HEK293 (cell line): ENCODE measurements at regions not wholly inside any gene's neighbourhood (a gene's known extent, or its start where the extent isn't known, plus 50 kb on each side); places are given as distances from the start of the nearest gene placed in this dataset.

Experiments
- CTCF ChIP-seq: fragments of 450-650 bp; formaldehyde crosslinking; IDR thresholded peaks from 2 replicates; pipeline ENCODE4 v1.5.1; 2016; ENCODE audit warnings: missing biosample characterization, missing genetic modification characterization
- KLF9 ChIP-seq: fragments of 450-650 bp; formaldehyde crosslinking; IDR thresholded peaks from 2 replicates; pipeline ENCODE4 v1.5.1; 2016; ENCODE audit warnings: missing biosample characterization, missing genetic modification characterization, low read depth
- SP3 ChIP-seq: fragments of 450-650 bp; formaldehyde crosslinking; IDR thresholded peaks from 2 replicates; pipeline ENCODE4 v1.5.1; 2016; ENCODE audit warnings: missing biosample characterization, missing genetic modification characterization
- ZNF140 ChIP-seq: fragments of 450-650 bp; formaldehyde crosslinking; IDR thresholded peaks from 2 replicates; pipeline ENCODE4 v1.5.1; 2016; ENCODE audit warnings: missing biosample characterization, missing genetic modification characterization
- ZNF280D ChIP-seq: fragments of 450-650 bp; formaldehyde crosslinking; IDR thresholded peaks from 2 replicates; pipeline ENCODE4 v1.5.1; 2016; ENCODE audit warnings: missing biosample characterization, missing genetic modification characterization
- ZSCAN23 ChIP-seq: fragments of 450-650 bp; formaldehyde crosslinking; IDR thresholded peaks from 2 replicates; pipeline ENCODE4 v1.5.1; 2016; ENCODE audit warnings: missing biosample characterization, missing genetic modification characterization
- TF ChIP-seq, protein P1 (sequence below): fragments of 450-650 bp; formaldehyde crosslinking; IDR thresholded peaks from 2 replicates; pipeline ENCODE4 v1.5.1; 2016; ENCODE audit warnings: missing biosample characterization, missing genetic modification characterization
- TF ChIP-seq, protein P2 (sequence below): fragments of 450-650 bp; formaldehyde crosslinking; IDR thresholded peaks from 2 replicates; pipeline ENCODE4 v1.5.1; 2017; ENCODE audit warnings: missing biosample characterization, missing genetic modification characterization

DNA sequence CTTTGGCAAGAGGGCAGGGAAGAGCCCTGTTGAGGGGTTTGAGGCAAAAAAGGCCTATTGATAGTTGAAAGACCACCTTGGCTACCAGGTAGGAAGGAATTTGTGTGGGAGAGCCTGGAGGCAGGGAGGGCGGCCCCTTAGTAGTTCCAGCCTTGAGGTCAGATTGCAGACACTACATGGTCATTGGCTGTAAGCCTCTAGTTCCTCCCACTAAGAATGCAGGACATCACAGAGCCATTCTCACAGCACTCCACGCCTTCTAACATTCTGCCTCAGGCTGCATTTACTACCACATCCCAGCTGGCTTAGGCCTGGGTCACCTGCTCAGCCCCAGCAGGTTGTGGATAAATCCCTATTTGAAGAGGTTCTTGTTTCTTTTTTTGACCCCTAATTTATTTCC, 91.0 kb upstream of the SNX9 start:
- TF ChIP-seq SP3: no peak
- TF ChIP-seq ZNF280D (tag by site-specific recombination): no peak
- TF ChIP-seq, protein P1, sequence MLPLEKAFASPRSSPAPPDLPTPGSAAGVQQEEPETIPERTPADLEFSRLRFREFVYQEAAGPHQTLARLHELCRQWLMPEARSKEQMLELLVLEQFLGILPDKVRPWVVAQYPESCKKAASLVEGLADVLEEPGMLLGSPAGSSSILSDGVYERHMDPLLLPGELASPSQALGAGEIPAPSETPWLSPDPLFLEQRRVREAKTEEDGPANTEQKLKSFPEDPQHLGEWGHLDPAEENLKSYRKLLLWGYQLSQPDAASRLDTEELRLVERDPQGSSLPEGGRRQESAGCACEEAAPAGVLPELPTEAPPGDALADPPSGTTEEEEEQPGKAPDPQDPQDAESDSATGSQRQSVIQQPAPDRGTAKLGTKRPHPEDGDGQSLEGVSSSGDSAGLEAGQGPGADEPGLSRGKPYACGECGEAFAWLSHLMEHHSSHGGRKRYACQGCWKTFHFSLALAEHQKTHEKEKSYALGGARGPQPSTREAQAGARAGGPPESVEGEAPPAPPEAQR (tag by site-specific recombination): no peak
- no peak for TF ChIP-seq CTCF
- no peak for TF ChIP-seq KLF9 (tag by site-specific recombination)
- no peak for TF ChIP-seq ZSCAN23
- TF ChIP-seq, protein P2, sequence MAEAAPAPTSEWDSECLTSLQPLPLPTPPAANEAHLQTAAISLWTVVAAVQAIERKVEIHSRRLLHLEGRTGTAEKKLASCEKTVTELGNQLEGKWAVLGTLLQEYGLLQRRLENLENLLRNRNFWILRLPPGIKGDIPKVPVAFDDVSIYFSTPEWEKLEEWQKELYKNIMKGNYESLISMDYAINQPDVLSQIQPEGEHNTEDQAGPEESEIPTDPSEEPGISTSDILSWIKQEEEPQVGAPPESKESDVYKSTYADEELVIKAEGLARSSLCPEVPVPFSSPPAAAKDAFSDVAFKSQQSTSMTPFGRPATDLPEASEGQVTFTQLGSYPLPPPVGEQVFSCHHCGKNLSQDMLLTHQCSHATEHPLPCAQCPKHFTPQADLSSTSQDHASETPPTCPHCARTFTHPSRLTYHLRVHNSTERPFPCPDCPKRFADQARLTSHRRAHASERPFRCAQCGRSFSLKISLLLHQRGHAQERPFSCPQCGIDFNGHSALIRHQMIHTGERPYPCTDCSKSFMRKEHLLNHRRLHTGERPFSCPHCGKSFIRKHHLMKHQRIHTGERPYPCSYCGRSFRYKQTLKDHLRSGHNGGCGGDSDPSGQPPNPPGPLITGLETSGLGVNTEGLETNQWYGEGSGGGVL: no peak
- no peak for TF ChIP-seq ZNF140
